ENCODE measurements at regions not wholly inside any gene's neighbourhood (a gene's known extent, or its start where the extent isn't known, plus 50 kb on each side); places are given as distances from the start of the nearest gene placed in this dataset.
"Not testable (repeated sequence)": the region's sequence is repeated elsewhere in the genome, so short reads cannot be mapped to it uniquely, and the experiment has no call there.

- Histone ChIP-seq H3K9me3 (no peaks in the 10 kb centered on the region), H3K36me3 (no peaks in the 10 kb centered on the region), H3K4me1 (no peaks in the 10 kb centered on the region), H3K4me3 (no peak overlapping the region), H3K27ac (no peak overlapping the region), H3K27me3 (ENCODE audit: low read depth) (no peaks in the 10 kb centered on the region)
- intact Hi-C loops (cut with DNase I) = no loop called here
- DNase-seq (no peak), ATAC-seq (no peak)
- TF ChIP-seq CTCF (IDR thresholded peaks at IDR 0.05) = no peak
These were observed 331.9 kb upstream of the SFRP2 start for GRCh38 chr4:154120690-154121345.

GRCh38 chr4:154120006-154120676 is 331.3 kb upstream of the SFRP2 start:
- intact Hi-C loops (cut with DNase I) = no loop called here
- H3K4me1 ChIP-seq = no peaks in the 10 kb centered on the region
- H3K36me3 ChIP-seq = no peaks in the 10 kb centered on the region
- no peaks in the 10 kb centered on the region for H3K9me3 ChIP-seq
- no peaks in the 10 kb centered on the region for H3K27me3 ChIP-seq (ENCODE audit: low read depth)
- DNase-seq = no peak
- no peak overlapping the region for H3K27ac ChIP-seq
- no peak overlapping the region for H3K4me3 ChIP-seq
- no peak for TF ChIP-seq CTCF (IDR thresholded peaks at IDR 0.05)
- no peak for ATAC-seq

GRCh38 chr4:154119317-154119716 is 330.4 kb upstream of the SFRP2 start:
- DNase-seq (no peak), ATAC-seq (no peak)
- H3K9me3 ChIP-seq = no peaks in the 10 kb centered on the region
- no peaks in the 10 kb centered on the region for H3K27me3 ChIP-seq (ENCODE audit: low read depth)
- intact Hi-C loops (cut with DNase I) = no loop called here
- H3K4me3 ChIP-seq = no peak overlapping the region
- no peaks in the 10 kb centered on the region for H3K4me1 ChIP-seq
- no peak for TF ChIP-seq CTCF (IDR thresholded peaks at IDR 0.05)
- no peaks in the 10 kb centered on the region for H3K36me3 ChIP-seq
- H3K27ac ChIP-seq = no peak overlapping the region

DNA sequence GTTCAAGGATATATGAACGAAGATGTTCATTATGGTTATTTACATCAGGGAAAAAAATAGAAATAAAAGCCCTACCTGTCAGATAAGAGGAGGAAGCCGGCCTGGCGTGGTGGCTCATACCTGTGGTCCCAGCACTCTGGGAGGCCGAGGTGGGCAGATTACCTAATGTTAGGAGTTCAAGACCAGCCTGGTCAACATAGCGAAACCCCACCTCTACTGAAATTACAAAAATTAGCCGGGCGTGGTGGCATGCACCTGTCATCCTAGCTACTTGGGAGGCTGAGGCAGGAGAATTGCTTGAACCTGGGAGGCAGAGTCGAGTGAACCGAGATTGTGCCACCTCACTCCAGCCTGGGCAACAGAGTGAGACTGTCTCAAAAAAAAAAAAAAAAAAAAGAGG is 328.8 kb upstream of the SFRP2 start:
- H3K9me3 ChIP-seq; intact Hi-C loops (cut with DNase I); H3K27me3 ChIP-seq (ENCODE audit: low read depth); H3K4me3 ChIP-seq; DNase-seq; ATAC-seq; H3K4me1 ChIP-seq; H3K36me3 ChIP-seq; H3K27ac ChIP-seq: not testable (repeated sequence)

DNA sequence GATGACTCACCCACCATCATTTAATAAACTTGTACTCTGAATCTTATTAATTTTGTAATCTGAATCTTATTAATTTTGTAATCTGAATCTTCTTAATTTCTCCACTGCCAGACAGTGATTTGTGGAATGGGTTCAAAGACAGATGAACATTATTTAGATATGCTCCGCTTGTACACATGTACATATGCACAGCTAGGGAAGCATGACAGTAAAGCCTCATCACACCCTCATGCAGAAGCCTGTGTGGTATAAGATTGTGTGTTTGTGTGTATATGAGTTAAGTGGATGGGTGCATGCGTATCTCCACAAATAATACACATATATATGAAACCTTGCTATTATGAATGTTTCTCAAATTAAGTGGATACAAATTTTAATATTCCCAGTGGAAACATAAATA is 318.5 kb upstream of the SFRP2 start:
- no peak overlapping the region for H3K4me3 ChIP-seq

More for the DNA sequence above, 318.5 kb upstream of the SFRP2 start:
- Histone ChIP-seq H3K27me3 (ENCODE audit: low read depth) (no peaks in the 10 kb centered on the region), H3K9me3 (no peaks in the 10 kb centered on the region), H3K4me1 (no peaks in the 10 kb centered on the region), H3K27ac (no peak overlapping the region), H3K36me3 (no peaks in the 10 kb centered on the region)
- ATAC-seq (no peak), DNase-seq (no peak)
- TF ChIP-seq CTCF (IDR thresholded peaks at IDR 0.05) = no peak
- intact Hi-C loops (cut with DNase I) = no loop called here
